ENCODE measurements at regions not wholly inside any gene's neighbourhood (a gene's known extent, or its start where the extent isn't known, plus 50 kb on each side); places are given as distances from the start of the nearest gene placed in this dataset.

GRCh38 chr20:12276011-12276673 is 358.4 kb downstream of the BTBD3 start:
- TF ChIP-seq, protein P1, sequence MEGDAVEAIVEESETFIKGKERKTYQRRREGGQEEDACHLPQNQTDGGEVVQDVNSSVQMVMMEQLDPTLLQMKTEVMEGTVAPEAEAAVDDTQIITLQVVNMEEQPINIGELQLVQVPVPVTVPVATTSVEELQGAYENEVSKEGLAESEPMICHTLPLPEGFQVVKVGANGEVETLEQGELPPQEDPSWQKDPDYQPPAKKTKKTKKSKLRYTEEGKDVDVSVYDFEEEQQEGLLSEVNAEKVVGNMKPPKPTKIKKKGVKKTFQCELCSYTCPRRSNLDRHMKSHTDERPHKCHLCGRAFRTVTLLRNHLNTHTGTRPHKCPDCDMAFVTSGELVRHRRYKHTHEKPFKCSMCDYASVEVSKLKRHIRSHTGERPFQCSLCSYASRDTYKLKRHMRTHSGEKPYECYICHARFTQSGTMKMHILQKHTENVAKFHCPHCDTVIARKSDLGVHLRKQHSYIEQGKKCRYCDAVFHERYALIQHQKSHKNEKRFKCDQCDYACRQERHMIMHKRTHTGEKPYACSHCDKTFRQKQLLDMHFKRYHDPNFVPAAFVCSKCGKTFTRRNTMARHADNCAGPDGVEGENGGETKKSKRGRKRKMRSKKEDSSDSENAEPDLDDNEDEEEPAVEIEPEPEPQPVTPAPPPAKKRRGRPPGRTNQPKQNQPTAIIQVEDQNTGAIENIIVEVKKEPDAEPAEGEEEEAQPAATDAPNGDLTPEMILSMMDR (IDR thresholded peaks at IDR 0.05; ENCODE audit: low read length, missing control alignments), result no peak
- H3K4me3 ChIP-seq (replicated peaks; ENCODE audit: low read depth, low read length), result no peak overlapping the region
- no peak for DNase-seq (ENCODE audit: low read depth)

GRCh38 chr20:12287575-12287974 is 369.9 kb downstream of the BTBD3 start:
- TF ChIP-seq, protein P1 (IDR thresholded peaks at IDR 0.05; ENCODE audit: low read length, missing control alignments), result no peak
- no peak for DNase-seq (ENCODE audit: low read depth)
- no peak overlapping the region for H3K4me3 ChIP-seq (replicated peaks; ENCODE audit: low read depth, low read length)

- DNase-seq (ENCODE audit: low read depth), result no peak
- no peak overlapping the region for H3K4me3 ChIP-seq (replicated peaks; ENCODE audit: low read depth, low read length)
These were observed 371.8 kb downstream of the BTBD3 start for GRCh38 chr20:12289465-12289864.

GRCh38 chr20:12291386-12291785 is 373.7 kb downstream of the BTBD3 start:
- no peak overlapping the region for H3K4me3 ChIP-seq (replicated peaks; ENCODE audit: low read depth, low read length)
- DNase-seq (ENCODE audit: low read depth), result no peak
- TF ChIP-seq, protein P1 (IDR thresholded peaks at IDR 0.05; ENCODE audit: low read length, missing control alignments), result no peak

More at GRCh38 chr20:12289465-12289864, 371.8 kb downstream of the BTBD3 start:
- TF ChIP-seq, protein P1 (IDR thresholded peaks at IDR 0.05; ENCODE audit: low read length, missing control alignments), result no peak

- H3K4me3 ChIP-seq (replicated peaks; ENCODE audit: low read depth, low read length), result no peak overlapping the region
- DNase-seq (ENCODE audit: low read depth), result no peak
- TF ChIP-seq, protein P1 (IDR thresholded peaks at IDR 0.05; ENCODE audit: low read length, missing control alignments), result no peak
These were observed 376.2 kb downstream of the BTBD3 start for GRCh38 chr20:12293900-12294299.

DNA sequence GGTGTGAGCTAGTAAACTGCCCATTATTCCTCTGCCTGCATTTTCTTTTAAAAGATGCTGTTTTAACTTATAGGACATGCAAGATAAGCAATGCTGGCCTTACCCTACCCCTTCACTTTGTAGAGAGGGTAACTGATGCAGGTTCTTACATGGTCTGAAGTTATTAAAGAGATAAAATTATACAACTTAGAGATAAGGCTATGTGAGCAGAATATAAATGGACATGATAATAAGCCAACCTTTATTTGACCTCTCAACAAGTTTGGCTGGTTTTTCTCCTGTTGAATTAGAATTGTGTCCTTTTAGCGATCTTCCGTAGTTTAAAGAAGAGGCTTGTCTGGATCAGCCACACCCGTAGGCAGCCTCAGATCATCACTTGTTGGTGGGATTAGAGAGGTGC is 377.0 kb downstream of the BTBD3 start:
- no peak overlapping the region for H3K4me3 ChIP-seq (replicated peaks; ENCODE audit: low read depth, low read length)
- no peak for DNase-seq (ENCODE audit: low read depth)
- TF ChIP-seq, protein P1 (IDR thresholded peaks at IDR 0.05; ENCODE audit: low read length, missing control alignments), result no peak

Data from fibroblast of pulmonary artery (primary cell).